ENCODE measurements at regions not wholly inside any gene's neighbourhood (a gene's known extent, or its start where the extent isn't known, plus 50 kb on each side); places are given as distances from the start of the nearest gene placed in this dataset.
A peak's percentile ranks its signal among the peaks of the same experiment; 100 is the strongest.

- no peak for DNase-seq
Observed at GRCh38 chr10:4687397-4687796, 138.6 kb upstream of the AKR1E2 start.

- peak in 1 of 5 experiments; percentile 12 for DNase-seq
Observed at GRCh38 chr10:4686644-4686996, 139.4 kb upstream of the AKR1E2 start.

DNA sequence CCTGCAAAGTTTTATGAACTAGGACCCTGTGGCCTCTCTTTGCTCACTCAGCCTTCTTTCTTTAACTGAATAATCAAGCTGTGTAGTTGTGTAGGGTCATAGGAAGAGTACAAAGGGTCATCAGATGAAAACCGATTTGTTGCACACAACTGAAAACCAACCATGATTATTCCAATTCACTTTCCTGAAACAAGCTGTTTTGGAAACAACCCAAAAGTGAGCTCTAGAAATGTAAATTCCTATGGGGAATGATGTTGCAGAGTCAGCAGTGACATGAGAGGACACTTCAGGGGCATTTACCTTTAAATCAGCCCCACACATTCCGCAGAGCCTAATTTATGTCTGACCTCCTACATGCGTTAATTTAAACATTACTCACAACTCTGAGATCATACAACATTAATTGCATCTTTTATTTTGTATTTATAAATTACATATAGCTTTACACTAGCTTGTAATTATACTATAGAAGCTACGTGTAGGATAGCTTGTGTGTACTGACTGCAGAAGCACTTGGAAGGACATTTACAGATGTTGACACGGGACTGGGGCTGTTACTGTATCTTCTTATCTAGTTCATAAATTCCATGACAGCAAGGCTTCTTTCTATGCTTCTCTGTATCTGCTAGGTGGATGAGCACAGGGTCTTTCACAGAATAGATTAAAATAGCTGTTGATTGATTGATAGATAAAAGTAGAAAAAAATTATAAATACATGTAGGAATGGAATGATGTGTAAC lies 139.9 kb upstream of the AKR1E2 start:
- no peak for DNase-seq

- DNase-seq, result no peak
Observed at GRCh38 chr10:4685491-4685890, 140.5 kb upstream of the AKR1E2 start.

DNA sequence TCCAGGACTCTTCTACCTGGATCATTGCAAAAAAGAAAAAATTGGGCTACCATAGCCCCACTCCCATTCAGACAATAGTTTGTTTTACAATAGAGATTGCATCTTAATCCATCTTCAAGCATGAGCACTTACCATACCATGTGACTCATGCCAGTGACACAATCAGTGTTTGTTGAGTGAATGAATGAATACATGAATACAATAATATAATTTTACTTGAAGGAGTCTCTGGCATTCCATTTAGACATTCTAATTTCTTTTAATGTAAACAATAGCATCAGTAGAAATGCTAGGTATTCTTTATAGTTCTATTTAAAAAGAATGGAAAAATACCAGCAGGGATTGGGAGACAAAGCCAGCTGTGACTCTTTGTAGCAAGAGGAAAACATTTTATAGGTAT lies 141.6 kb upstream of the AKR1E2 start:
- no peak for DNase-seq

GRCh38 chr10:4683838-4684237 lies 142.2 kb upstream of the AKR1E2 start:
- no peak for DNase-seq

DNA sequence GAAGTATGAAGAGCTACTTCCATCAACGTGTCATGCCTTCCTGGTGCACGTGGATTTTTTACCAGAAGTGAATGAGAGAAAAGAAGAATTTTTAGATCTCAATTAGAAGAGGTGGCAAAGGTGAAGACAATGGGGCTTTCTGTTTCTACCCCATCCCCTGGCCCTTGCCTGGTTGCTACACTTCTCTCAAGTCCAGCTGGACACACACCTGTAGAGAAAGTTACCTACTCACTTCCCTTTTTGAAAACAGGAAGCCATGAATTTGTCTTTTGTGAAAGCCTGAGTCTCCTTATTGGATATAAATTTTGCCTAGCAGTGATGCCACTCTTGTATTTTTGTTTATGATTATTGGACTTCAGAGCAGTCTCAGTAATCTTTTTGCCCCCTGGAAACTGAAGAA lies 142.9 kb upstream of the AKR1E2 start:
- no peak for DNase-seq

GRCh38 chr10:4678951-4679671 lies 146.9 kb upstream of the AKR1E2 start:
- no peak for DNase-seq

DNA sequence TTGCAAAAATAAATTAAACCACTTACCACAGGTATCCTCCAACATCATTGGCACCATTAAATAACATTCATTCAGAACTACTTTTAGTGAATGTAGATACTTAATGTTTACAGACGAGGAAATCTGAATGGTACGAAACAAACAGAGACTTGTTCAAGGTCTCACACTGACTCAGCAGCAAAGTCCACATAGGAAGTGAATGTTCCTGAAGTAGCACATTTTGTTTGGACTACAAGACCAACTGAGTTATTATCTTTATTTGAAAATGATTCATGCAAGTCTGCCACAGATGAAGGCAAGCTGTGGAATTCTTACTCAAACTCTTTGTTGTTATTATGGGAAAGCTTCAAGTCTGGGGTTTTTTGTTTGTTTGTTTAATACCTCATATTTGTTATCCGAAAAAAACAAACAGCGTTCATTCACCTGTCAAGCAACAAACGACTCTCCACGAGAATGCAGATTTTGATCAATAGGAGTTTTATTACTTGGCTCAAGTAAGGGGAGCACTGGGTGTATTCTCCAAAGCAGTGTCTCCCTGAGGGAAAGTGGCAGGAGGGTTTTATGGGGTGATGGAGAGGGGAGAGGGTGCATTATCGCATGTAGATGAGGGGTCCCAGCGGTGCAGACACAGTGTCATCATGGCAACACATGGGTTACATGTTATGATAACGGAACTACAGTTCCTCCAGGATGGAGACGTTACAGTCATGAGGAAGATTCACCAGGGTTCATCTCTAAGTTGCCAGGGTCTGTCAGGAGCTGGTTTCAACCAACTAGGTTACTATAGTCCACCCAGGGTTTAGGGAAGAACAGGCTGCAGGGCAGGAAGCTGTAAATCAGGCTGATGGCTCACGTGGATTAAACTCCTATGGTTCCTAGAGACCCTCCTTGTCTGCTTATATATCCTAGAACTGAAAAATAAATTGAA lies 147.7 kb upstream of the AKR1E2 start:
- no peak for DNase-seq

GRCh38 chr10:4677296-4678021 lies 148.5 kb upstream of the AKR1E2 start:
- no peak for DNase-seq

DNA sequence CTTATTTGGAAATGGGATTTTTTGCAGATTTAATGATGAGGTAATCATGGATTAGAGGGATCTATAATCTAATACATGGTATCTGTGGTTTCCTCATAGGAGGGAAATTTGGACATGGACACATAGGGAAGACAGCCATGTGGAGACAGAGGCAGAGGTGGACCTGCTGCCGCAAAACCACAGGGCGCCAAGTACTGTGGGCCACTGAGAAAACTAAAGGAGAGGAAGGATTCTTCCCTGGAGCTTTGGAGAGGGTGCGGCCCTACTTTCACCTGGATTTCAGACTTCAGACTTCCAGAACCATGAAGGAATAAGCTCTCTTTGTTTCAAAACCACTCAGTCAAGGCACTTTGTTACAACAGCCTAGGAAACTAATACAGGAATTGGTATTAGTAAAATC lies 149.4 kb upstream of the AKR1E2 start:
- no peak for DNase-seq

DNA sequence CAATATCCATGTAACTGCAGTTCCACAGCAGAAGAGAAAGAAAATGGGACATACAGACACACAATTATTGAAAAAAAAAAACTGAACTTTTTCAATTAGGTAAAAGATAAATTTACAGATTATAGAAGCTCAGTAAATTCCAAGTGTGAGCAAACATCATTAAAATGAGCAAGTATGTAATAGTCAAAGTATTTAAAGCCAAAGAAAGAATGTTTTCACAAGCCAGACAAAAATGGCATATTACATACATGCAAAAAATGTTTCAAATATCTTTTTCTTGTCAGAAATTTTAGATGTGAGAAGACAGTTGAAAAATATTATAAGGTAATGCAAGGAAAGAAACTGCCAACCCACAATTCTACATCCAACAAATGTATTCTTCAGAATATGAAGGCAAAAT lies 150.2 kb upstream of the AKR1E2 start:
- DNase-seq, result no peak

- no peak for DNase-seq
Observed at GRCh38 chr10:4673279-4674040, 152.5 kb upstream of the AKR1E2 start.

- no peak for DNase-seq
Observed at GRCh38 chr10:4672201-4672600, 153.8 kb upstream of the AKR1E2 start.

DNA sequence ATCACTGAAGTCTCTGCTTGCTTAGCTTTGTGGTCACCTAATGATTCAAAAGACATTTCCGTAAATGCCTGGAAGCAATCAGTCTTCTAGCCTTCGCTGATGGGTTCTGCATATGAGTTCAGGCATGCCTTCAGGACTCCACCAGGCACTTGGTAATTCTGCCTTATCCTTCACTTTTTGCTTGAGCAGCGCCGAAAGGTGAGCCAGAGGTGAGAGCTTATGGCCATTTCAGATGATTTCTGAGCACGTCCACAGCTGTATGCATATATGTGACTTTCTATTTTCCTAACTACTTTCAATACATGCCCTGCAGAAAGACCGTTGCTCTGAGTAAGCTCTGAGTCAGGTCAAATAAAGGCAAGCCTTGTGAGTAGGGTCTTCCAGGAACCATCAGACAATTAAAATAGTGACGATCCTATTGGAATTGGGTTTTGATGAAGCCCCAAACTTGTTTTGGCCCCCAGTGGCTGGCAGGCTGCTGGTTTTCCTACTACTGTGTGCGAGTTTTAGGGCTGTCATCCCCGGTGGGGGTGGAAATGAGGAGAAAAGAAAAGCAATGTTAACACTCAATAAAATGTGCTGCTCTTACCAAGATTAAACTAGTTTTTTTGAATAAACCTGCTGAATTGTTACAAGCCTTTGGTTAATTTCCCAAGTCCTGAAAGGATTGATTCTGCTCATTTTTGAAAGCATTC lies 154.4 kb upstream of the AKR1E2 start:
- DNase-seq, result no peak

GRCh38 chr10:4670737-4671136 lies 155.3 kb upstream of the AKR1E2 start:
- no peak for DNase-seq

DNA sequence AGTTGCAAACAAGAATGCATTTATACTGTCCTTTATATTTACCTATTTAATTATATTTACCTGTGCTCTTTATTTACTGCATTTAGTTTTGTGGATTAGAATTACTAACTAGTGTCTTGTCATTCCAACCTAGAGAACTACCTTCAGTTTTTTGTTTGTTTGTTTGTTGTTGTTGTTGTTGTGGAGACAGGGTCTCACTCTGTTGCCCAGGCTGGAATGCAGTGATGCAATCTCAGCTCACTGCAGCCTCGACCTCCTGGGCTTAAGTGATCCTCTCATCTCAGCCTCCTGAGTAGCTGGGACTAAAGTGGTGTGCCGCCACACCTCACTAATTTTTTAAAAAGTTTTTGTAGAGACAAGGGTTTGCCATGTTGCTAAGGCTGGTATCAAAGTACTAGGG lies 156.4 kb upstream of the AKR1E2 start:
- no peak for DNase-seq

DNA sequence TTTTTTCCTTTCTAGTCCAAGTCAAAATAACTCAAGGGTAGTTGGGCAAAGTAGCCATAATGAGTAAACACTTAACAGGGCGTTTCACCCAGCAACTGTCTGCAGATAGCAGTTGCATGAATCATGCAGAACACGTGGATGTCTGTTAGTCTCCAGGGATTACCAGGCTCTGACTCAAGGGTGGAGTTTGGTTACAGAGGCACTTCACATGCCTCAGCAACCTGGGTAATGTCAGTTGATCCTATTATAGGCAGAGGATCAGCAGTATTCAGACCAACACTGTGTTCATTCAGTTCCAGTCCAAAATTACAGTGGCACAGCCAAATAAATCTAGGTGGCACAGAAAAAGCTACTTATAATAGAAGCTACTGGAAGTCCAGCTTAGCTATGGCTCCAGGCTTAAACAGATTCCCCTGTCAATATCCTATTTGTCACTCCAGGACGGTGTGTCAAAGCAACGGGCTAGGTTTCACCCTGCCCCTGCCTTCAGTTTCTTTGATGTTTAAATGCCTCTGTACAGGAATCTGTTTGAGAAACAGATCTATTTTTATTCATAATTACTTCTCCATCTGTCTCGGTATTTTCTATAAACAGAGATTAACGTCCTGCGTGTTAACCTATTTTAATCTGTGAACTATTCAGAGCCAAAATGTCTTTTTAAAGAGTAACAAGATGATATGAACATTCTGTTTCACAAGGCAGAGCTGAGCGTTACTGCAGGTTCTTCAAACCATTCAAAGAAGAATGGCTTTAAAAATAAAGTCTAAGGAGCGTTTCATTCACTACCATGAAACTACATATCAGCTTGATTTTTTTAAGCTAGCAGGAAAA lies 162.6 kb upstream of the AKR1E2 start:
- peak in 1 of 5 experiments; percentile 19 for DNase-seq

GRCh38 chr10:4662576-4663161 lies 163.3 kb upstream of the AKR1E2 start:
- no peak for DNase-seq

All from T-helper 2 cell (primary cell).